Thyroid gland (tissue), 4 donors: ENCODE measurements at regions not wholly inside any gene's neighbourhood (a gene's known extent, or its start where the extent isn't known, plus 50 kb on each side); places are given as distances from the start of the nearest gene placed in this dataset.

Source experiments
- CTCF ChIP-seq, 6 experiments: fragments of 200-600 bp in 3 of 6; fragments of 450-650 bp in 3 of 6; sonication (generic) in 3 of 6; IDR thresholded peaks; one replicate each; pipeline ENCODE4 v1.5.1; 2016 to 2019; ENCODE audit warnings: antibody characterized with exemption in 6 of 6, mild to moderate bottlenecking in 2 of 6, inconsistent platforms in 1 of 6, moderate library complexity in 1 of 6
- POLR2A ChIP-seq, 2 donors: fragments of 450-650 bp; IDR thresholded peaks; one replicate each; pipeline ENCODE4 v1.6.1; 2017; ENCODE audit warnings: antibody characterized with exemption in 2 of 2, mild to moderate bottlenecking in 2 of 2, moderate library complexity in 1 of 2

DNA sequence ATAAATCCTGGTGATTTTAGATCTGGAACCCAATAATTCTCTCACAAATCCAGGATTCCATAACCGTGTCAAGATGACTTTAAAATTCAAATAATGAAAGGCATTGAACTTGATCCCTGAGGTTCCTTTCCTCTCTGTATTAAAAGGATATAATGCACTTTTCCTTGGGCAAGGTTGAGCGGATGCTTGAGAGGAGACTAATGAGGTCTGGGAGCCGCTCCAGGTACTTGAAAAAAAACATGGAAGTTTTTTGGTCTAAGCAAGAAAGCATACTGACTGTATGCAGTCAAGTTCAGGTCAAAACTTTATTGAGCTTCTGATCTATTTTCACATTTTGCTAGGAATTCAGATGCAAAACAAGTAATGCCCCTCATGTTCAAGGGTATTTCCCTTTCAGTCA is 318.5 kb downstream of the RAD51AP2 start:
- TF ChIP-seq CTCF (IDR thresholded peaks at IDR 0.05) = no peak
- no peak for TF ChIP-seq POLR2A (IDR thresholded peaks at IDR 0.05)
